Stimulated activated effector memory CD8-positive, alpha-beta T cell treated with anti-CD3 and anti-CD28 coated beads, Interleukin-12 subunit alpha, Interleukin-12 subunit beta, amount 100 ng/mL, for 72 hours (primary cell): ENCODE measurements at regions not wholly inside any gene's neighbourhood (a gene's known extent, or its start where the extent isn't known, plus 50 kb on each side); places are given as distances from the start of the nearest gene placed in this dataset.
"Not testable (repeated sequence)": the region's sequence is repeated elsewhere in the genome, so short reads cannot be mapped to it uniquely, and the experiment has no call there.

ENCODE experiments used
- ATAC-seq: fragments of 150-1000 bp; cut with Tn5 transposase; 2 replicates; pipeline ENCODE4 v1.10.0; 2021
- DNase-seq, 2 donors: peaks; one replicate each; pipeline ENCODE4 v3.0.0; 2021 to 2022; ENCODE audit warnings: low spot score in 2 of 2
- H3K27ac Mint-ChIP-seq: one replicate; pipeline ENCODE4 v1.8.0; 2022; ENCODE audit warnings: mild to moderate bottlenecking, mixed read lengths
- H3K36me3 Mint-ChIP-seq: one replicate; pipeline ENCODE4 v1.8.0; 2022; ENCODE audit warnings: mild to moderate bottlenecking, mixed read lengths
- H3K4me1 Mint-ChIP-seq: one replicate; pipeline ENCODE4 v1.8.0; 2022; ENCODE audit warnings: mixed read lengths
- H3K4me3 Mint-ChIP-seq: one replicate; pipeline ENCODE4 v1.8.0; 2022; ENCODE audit warnings: mild to moderate bottlenecking, mixed read lengths
- H3K9me3 Mint-ChIP-seq: one replicate; pipeline ENCODE4 v1.8.0; 2022; ENCODE audit warnings: mixed read lengths

- Mint-ChIP-seq H3K27ac (no peak overlapping the region), H3K36me3 (no peaks in the 10 kb centered on the region), H3K4me3 (no peak overlapping the region), H3K4me1 (peaks cover 20% of the 10 kb centered on the region), H3K9me3 (no peaks in the 10 kb centered on the region)
- DNase-seq, result no peak
- no peak for ATAC-seq
Measured at GRCh38 chr6:138656364-138657064, 117.1 kb upstream of the CCDC28A start.

DNA sequence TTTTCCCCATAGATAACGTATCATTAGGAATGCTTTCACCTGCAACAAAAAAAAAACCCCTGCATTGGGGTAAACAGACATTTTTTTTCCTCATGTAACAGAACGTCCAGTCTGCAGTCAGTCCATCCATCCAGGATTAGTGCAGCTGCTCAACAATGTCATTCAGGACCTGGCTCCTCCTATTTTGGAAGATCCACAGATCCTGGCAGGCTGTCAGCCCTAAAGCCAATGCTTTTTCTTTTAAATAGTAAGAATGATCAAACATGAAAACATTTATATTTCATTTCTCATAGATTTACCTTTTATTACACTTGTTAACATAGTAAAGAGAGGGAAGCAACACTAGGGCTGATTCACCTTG is 116.5 kb upstream of the CCDC28A start:
- no peak for ATAC-seq
- Mint-ChIP-seq H3K36me3 (no peaks in the 10 kb centered on the region), H3K4me3 (no peak overlapping the region), H3K4me1 (peaks cover 20% of the 10 kb centered on the region), H3K27ac (no peak overlapping the region), H3K9me3 (no peaks in the 10 kb centered on the region)
- DNase-seq, result no peak

DNA sequence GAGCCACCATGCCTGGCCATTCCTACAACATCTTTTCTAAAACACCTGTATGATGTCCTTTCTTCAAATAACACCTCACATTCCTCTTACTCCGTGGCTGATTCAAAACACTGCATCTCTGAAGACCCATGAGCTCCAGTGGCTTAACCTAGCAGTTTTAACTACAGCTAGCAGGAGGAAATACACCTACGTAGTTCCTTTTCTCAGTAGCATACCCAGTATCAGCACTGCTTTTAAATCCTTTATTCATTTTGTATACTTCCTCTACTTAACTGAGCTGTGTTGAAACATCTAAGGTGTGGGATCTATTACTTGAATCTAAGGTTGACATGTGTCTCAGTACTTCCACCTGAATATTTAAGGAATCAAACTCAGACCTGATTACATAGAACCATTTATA is 113.6 kb upstream of the CCDC28A start:
- H3K9me3 Mint-ChIP-seq, result no peaks in the 10 kb centered on the region
- no peak overlapping the region for H3K4me3 Mint-ChIP-seq
- ATAC-seq (no peak), DNase-seq (no peak)
- peaks cover 5% of the 10 kb centered on the region for H3K4me1 Mint-ChIP-seq
- no peaks in the 10 kb centered on the region for H3K36me3 Mint-ChIP-seq
- H3K27ac Mint-ChIP-seq, result no peak overlapping the region

DNA sequence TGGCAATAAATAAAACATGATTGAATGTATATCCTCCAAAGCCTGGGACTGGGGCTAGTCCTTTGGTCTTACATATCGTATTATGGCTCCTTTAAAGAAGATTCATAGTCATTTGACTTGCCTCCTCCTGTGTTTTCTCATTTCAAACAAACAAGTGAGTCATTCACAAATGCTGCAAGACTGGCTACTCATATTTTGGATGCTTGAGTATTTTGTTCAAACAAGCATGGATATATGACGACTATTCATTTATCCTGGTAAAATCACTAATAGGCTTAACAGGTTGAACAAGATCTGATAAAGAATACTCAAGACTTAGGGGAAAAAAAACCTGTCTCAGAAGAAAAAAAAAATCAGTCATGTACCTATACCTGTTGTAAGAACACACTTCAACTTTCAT is 111.1 kb upstream of the CCDC28A start:
- H3K4me3 Mint-ChIP-seq, result no peak overlapping the region
- H3K36me3 Mint-ChIP-seq, result no peaks in the 10 kb centered on the region
- ATAC-seq (no peak), DNase-seq (no peak)
- no peak overlapping the region for H3K27ac Mint-ChIP-seq
- no peaks in the 10 kb centered on the region for H3K9me3 Mint-ChIP-seq
- H3K4me1 Mint-ChIP-seq, result no peaks in the 10 kb centered on the region

DNA sequence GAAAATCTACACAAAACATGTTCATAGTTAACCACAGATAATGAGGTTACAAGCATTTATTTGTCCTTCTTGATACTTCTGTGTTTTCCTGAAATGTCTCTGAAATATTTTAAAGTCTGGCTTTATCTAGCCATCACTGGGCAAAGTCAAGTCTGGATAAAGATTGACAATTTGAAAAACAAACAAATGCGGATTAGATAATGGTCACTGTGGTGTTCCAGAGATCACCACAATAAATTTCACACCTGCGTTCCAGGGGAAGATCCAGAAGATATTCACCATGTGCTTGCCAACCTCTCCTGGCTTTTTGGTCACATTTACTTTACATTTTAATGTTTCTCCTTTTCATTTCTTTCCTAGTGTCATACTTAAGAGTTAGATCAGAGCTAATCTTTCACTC is 109.7 kb upstream of the CCDC28A start:
- no peaks in the 10 kb centered on the region for H3K9me3 Mint-ChIP-seq
- H3K36me3 Mint-ChIP-seq, result no peaks in the 10 kb centered on the region
- DNase-seq, result no peak
- ATAC-seq, result no peak
- no peak overlapping the region for H3K27ac Mint-ChIP-seq
- H3K4me1 Mint-ChIP-seq, result no peaks in the 10 kb centered on the region
- no peak overlapping the region for H3K4me3 Mint-ChIP-seq

DNA sequence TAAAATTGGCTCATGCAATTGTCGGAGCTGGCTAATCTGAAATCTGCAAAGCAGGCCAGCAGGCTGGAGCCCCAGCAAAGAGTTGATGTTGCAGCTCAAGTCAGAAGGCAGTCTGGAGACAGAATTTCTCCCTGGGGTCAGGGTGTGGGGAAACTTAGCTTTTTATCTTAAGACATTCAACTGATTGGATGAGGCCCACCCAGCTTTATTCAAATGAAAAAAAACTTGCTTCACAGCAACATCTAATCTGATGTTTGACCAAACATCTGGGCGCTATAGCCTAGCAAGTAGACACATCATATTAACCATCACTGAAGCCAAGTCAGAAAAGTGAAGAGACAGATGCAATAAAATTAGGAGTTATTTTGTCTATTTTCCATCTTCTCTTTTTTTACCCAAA is 108.8 kb upstream of the CCDC28A start:
- Mint-ChIP-seq H3K4me1 (no peaks in the 10 kb centered on the region), H3K27ac (no peak overlapping the region), H3K9me3 (no peaks in the 10 kb centered on the region), H3K4me3 (no peak overlapping the region), H3K36me3 (no peaks in the 10 kb centered on the region)
- DNase-seq (no peak), ATAC-seq (no peak)

- Mint-ChIP-seq H3K27ac (no peak overlapping the region), H3K4me1 (no peaks in the 10 kb centered on the region), H3K9me3 (no peaks in the 10 kb centered on the region), H3K36me3 (no peaks in the 10 kb centered on the region), H3K4me3 (no peak overlapping the region)
- DNase-seq (no peak), ATAC-seq (no peak)
Measured at GRCh38 chr6:138666636-138667035, 106.9 kb upstream of the CCDC28A start.

DNA sequence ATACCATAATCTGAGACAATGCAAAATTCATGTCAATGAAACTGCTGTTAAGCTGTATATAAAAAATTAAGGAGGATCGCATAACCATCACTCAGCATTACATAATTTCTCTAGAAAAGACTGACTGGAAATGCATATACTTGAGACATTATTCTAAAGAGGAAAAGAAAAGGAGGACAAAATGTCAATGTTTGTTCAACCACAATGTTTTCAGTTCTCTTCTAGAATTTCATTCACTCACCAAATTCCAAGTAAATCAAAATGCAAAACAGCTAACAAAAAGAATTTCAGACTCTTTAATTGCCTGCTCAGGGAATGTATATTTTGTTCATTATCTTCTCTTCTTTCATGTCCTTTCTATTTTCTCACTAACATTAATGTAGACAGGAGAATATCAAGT is 106.2 kb upstream of the CCDC28A start:
- H3K4me1 Mint-ChIP-seq, result no peaks in the 10 kb centered on the region
- H3K4me3 Mint-ChIP-seq, result no peak overlapping the region
- no peak overlapping the region for H3K27ac Mint-ChIP-seq
- H3K9me3 Mint-ChIP-seq, result no peaks in the 10 kb centered on the region
- ATAC-seq, result no peak
- DNase-seq, result no peak
- H3K36me3 Mint-ChIP-seq, result no peaks in the 10 kb centered on the region

DNA sequence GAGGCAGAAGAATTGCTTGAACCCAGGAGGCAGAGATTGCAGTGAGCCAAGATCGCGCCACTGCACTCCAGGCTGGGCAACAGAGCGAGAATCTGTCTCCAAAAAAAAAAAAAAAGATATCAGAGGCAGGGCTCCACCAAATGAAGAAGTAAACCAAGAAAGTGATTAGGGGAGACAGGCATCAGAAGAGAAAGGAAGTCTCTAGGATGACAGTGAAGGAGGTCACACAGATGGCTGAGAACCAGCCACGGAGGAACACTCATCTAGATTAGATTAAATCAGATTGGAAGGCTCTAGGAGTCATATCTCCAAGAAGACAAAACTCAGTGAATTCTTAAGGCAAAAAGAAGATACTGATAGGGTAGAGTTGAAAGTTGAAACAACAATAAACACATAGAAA is 102.2 kb upstream of the CCDC28A start:
- Mint-ChIP-seq H3K36me3 (no peaks in the 10 kb centered on the region), H3K4me3 (no peak overlapping the region), H3K27ac (no peak overlapping the region), H3K4me1 (no peaks in the 10 kb centered on the region), H3K9me3 (no peaks in the 10 kb centered on the region)
- DNase-seq, result no peak
- ATAC-seq, result no peak

GRCh38 chr6:138673346-138674014 is 100.1 kb upstream of the CCDC28A start:
- ATAC-seq (no peak), DNase-seq (no peak)
- no peak overlapping the region for H3K27ac Mint-ChIP-seq
- H3K36me3 Mint-ChIP-seq, result no peaks in the 10 kb centered on the region
- no peaks in the 10 kb centered on the region for H3K9me3 Mint-ChIP-seq
- H3K4me1 Mint-ChIP-seq, result no peaks in the 10 kb centered on the region
- no peak overlapping the region for H3K4me3 Mint-ChIP-seq

DNA sequence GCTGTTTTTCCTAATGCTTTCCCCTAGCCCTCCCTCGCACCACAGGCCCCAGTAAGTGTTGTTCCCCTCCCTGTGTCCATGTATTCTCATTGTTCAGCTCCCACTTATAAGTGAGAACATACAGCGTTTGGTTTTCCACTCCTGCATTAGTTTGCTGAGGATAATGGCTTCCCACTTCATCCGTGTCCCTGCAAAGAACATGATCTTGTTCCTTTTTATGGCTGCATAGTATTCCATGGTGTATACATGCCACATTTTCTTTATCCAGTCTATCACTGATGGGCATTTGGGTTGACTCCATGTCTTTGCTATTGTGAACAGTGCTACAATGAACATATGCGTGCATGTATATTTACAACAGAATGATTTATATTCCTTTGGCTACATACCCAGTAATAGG is 99.1 kb upstream of the CCDC28A start:
- not testable (repeated sequence) for H3K36me3 Mint-ChIP-seq, H3K9me3 Mint-ChIP-seq, H3K4me1 Mint-ChIP-seq, H3K4me3 Mint-ChIP-seq, H3K27ac Mint-ChIP-seq, DNase-seq, ATAC-seq

DNA sequence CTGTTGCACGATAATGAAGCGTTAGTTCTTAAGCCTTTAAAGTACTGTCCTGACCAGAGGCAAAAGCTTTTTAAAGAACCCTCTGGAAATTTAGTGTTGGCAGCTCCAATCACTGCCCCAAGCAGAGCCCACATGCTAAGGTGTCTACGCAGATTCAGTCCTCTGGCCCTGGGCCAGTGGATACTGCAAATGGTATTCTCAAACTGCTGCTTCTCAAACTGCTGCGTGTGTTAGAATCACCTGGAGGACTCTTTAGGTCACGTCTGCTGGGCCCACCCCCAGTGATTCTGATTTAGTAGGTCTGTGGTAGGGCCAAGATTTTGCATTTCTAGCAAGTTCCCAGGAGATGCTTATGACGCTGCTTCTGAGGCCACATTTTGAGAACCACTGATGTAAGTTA is 96.0 kb upstream of the CCDC28A start:
- Mint-ChIP-seq H3K36me3 (no peaks in the 10 kb centered on the region), H3K9me3 (no peaks in the 10 kb centered on the region), H3K27ac (no peak overlapping the region), H3K4me1 (no peaks in the 10 kb centered on the region), H3K4me3 (no peak overlapping the region)
- DNase-seq (no peak), ATAC-seq (no peak)

DNA sequence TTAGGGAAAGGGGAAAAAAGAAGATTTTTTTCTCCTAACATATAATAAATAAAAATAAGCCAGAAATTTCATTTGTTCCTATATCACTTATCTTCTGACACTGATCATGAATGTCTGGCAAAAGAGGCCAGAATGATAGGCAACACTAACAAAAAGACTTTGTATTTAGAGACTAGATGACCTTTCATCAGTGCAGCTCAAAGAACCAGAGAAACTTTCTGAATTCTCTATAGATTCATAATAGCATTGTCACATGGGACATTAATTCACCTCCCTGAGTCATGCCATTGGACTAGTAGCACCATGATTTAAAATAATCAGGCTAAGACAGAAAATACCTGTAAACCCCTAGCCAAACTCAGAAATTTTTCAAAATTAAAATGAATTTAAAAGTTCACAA is 95.4 kb upstream of the CCDC28A start:
- H3K27ac Mint-ChIP-seq, result no peak overlapping the region
- no peak for ATAC-seq
- H3K4me1 Mint-ChIP-seq, result no peaks in the 10 kb centered on the region

DNA sequence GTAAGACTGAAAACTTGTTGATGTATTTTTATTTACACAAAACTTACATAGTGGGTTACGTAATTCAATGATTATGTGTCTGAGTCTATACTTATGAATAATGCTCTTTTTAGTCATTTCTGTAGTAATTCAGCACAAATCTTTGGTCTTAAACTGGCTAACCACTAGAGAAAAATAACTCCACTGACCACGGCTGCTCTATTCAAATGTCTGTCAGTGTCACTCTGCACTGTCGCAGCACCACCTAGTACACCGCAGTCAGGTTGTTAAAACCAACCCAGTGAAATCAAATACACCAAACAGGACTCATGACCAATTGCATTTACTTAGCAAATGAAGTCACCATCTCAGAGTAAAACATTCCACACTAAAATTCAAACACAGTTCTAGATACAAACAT is 93.5 kb upstream of the CCDC28A start:
- no peak overlapping the region for H3K4me3 Mint-ChIP-seq
- H3K27ac Mint-ChIP-seq, result no peak overlapping the region
- ATAC-seq, result peak; percentile 71
- no peak for DNase-seq
- H3K9me3 Mint-ChIP-seq, result no peaks in the 10 kb centered on the region
- H3K36me3 Mint-ChIP-seq, result no peaks in the 10 kb centered on the region
- H3K4me1 Mint-ChIP-seq, result no peaks in the 10 kb centered on the region

More for the DNA sequence above, 95.4 kb upstream of the CCDC28A start:
- no peak overlapping the region for H3K4me3 Mint-ChIP-seq
- DNase-seq, result no peak
- no peaks in the 10 kb centered on the region for H3K36me3 Mint-ChIP-seq
- H3K9me3 Mint-ChIP-seq, result no peaks in the 10 kb centered on the region

DNA sequence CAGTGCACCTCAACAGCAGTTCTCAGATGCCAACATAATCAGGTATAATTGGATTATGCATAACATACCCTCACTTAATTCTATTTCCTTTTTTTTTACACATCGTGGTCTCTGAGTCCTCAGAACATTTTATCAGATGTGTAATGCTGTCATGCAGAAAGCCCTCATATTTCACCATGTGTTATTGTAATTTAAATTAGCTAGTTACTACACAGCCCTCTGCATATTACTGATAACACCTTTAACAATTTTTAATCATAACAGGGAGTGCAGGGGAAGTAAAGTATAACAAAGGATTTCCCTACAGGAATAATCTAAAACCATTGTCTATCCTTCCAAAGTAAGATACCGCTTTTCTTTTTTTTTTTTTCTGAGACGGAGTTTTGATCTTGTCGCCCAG is 91.9 kb upstream of the CCDC28A start:
- no peaks in the 10 kb centered on the region for H3K4me1 Mint-ChIP-seq
- DNase-seq, result no peak
- H3K27ac Mint-ChIP-seq, result no peak overlapping the region
- no peak overlapping the region for H3K4me3 Mint-ChIP-seq
- no peak for ATAC-seq
- H3K9me3 Mint-ChIP-seq, result no peaks in the 10 kb centered on the region
- no peaks in the 10 kb centered on the region for H3K36me3 Mint-ChIP-seq

DNA sequence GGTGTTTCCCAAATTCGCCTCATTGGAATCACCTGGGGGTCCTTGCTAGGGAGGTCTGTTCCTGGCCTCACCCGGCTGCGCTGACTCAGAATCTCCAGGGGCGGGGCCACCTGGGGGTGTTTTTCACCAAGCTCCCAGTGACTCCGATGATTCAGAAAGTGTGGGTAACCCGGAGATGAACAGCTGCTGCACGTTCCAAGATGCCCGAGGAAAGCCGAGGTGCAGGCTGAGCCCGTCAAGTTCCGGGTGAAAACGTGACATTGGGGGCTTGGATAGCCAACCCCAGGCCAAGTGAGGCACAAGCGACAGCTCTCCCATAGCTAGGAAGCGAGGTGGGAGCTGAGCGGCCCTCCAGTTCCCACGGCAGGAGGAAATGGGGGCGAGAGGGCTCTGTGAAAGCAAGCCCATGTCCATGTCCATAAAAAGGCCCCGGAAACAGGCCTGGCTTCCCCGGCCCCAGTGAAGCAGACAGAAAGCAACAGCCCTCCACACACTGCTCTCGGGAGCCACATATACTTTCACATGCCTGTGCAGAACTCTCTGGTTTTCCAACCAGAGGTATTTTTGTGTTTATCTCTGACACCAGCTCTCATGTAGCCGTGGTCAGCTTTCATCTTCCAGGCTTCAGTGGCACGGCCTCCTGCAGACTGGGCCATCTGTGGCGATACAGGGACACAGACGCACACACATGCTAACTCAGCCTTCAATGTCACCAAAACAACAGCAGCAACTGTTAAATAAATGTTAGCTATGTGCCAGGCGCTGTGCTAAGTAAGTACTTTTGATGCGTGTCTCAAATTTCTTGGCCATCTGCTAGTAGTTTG is 90.7 kb upstream of the CCDC28A start:
- ATAC-seq, result no peak
- Mint-ChIP-seq H3K36me3 (no peaks in the 10 kb centered on the region), H3K9me3 (no peaks in the 10 kb centered on the region)

More for the DNA sequence above, 90.7 kb upstream of the CCDC28A start:
- DNase-seq, result no peak
- no peak overlapping the region for H3K27ac Mint-ChIP-seq
- H3K4me1 Mint-ChIP-seq, result no peaks in the 10 kb centered on the region
- H3K4me3 Mint-ChIP-seq, result no peak overlapping the region
